ENCODE measurements at regions not wholly inside any gene's neighbourhood (a gene's known extent, or its start where the extent isn't known, plus 50 kb on each side); places are given as distances from the start of the nearest gene placed in this dataset.

DNA sequence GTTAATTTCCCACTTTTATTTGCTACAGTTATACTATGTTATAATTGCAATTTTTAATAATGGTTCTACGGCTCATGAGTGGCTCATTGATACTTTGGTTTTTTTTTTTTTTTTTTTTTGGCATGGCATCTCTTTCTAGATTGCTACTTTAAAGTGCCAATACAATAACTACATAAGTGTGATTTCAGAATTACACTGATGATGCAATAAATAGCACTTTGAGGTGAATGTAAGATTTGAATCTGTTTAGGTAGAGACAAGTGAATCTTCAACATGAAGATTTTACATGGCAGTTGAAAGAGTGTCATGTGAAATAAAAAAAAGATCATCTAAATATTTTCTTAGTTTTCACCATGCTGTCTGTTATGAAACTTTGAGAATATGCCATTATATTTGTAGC, 75.7 kb downstream of the KBTBD8 start:
- no TSS peak for BruUV-seq (replicated peaks)
- Histone ChIP-seq H3K79me2 (ENCODE audit: insufficient read depth, low read depth, low read length) (no peaks in the 10 kb centered on the region), H3K27ac (ENCODE audit: low read depth, low read length, poor library complexity, severe bottlenecking) (no peak overlapping the region), H3K36me3 (ENCODE audit: insufficient read depth, low read length) (no peaks in the 10 kb centered on the region), H3K9me3 (ENCODE audit: low read length) (no peaks in the 10 kb centered on the region), H2AFZ (ENCODE audit: low read length) (no peak overlapping the region), H3K4me2 (ENCODE audit: low read length) (no peak overlapping the region), H3K4me3 (ENCODE audit: low read depth, low read length, poor library complexity, severe bottlenecking) (no peak overlapping the region), H4K20me1 (ENCODE audit: insufficient read depth, low read length) (no peaks in the 10 kb centered on the region), H3K4me1 (ENCODE audit: insufficient read depth, low read length, poor library complexity, severe bottlenecking) (peaks cover 4% of the 10 kb centered on the region), H3K9me2 (ENCODE audit: insufficient read depth, low read length) (no peaks in the 10 kb centered on the region)
- ChIA-PET CTCF (ENCODE audit: unreplicated experiment) (no interaction called here), POLR2A (interaction anchor here (0.8 kb wide), 1 partner anchor 28 kb away, joined by 3 read pairs; no protein-coding TSS in a partner anchor)
- no peak for TF ChIP-seq EZH2phosphoT487 (IDR thresholded peaks at IDR 0.05; ENCODE audit: borderline replicate concordance, low read depth, low read length)
- TF ChIP-seq CTCF (conservative IDR thresholded peaks at IDR 0.05; ENCODE audit: low read length), result no peak
- DNase-seq (ENCODE audit: low spot score), result no peak
- intact Hi-C loops (cut with micrococcal nuclease; ENCODE audit: unreplicated experiment), result no loop called here

DNA sequence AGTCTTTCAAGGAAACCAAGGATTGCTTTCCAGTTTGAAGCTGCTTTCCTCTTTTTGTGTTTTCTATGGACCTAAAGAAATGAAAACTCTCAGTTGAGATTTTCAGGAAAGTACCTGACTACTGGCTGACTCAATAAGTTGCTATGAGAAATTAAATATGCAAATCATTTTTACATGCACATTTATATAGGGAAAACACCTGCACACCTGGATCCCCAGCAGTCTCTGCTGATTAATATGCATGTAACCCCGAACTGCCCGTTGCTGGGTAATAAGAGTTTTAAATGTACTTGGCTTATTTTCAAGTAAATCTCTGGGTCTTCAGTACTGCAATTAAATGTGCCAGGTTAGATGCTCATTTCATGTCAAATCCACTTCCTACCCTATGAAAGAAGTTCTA, 77.2 kb downstream of the KBTBD8 start:
- TF ChIP-seq EZH2phosphoT487 (IDR thresholded peaks at IDR 0.05; ENCODE audit: borderline replicate concordance, low read depth, low read length) (no peak), CTCF (conservative IDR thresholded peaks at IDR 0.05; ENCODE audit: low read length) (no peak)
- intact Hi-C loops (cut with micrococcal nuclease; ENCODE audit: unreplicated experiment), result no loop called here
- no peak overlapping the region; the same call in 1 of the 2 replicates for H2AFZ ChIP-seq (ENCODE audit: low read length)
- no peaks in the 10 kb centered on the region for H3K9me2 ChIP-seq (ENCODE audit: insufficient read depth, low read length)
- no peak for DNase-seq (ENCODE audit: low spot score)
- no peaks in the 10 kb centered on the region for H3K4me1 ChIP-seq (ENCODE audit: insufficient read depth, low read length, poor library complexity, severe bottlenecking)
- no peak overlapping the region for H3K4me3 ChIP-seq (ENCODE audit: low read depth, low read length, poor library complexity, severe bottlenecking)
- H3K9me3 ChIP-seq (ENCODE audit: low read length), result no peaks in the 10 kb centered on the region
- H3K27ac ChIP-seq (ENCODE audit: low read depth, low read length, poor library complexity, severe bottlenecking), result no peak overlapping the region
- no peaks in the 10 kb centered on the region for H4K20me1 ChIP-seq (ENCODE audit: insufficient read depth, low read length)
- no peaks in the 10 kb centered on the region for H3K79me2 ChIP-seq (ENCODE audit: insufficient read depth, low read depth, low read length)
- no peaks in the 10 kb centered on the region for H3K36me3 ChIP-seq (ENCODE audit: insufficient read depth, low read length)
- POLR2A ChIA-PET, result interaction anchor here (0.6 to 1.0 kb wide), 2 partner anchors 27 to 241 kb away, joined by 3 read pairs; no protein-coding TSS in a partner anchor
- no peak overlapping the region for H3K4me2 ChIP-seq (ENCODE audit: low read length)
- CTCF ChIA-PET (ENCODE audit: unreplicated experiment), result no interaction called here
- BruUV-seq (replicated peaks), result no TSS peak

DNA sequence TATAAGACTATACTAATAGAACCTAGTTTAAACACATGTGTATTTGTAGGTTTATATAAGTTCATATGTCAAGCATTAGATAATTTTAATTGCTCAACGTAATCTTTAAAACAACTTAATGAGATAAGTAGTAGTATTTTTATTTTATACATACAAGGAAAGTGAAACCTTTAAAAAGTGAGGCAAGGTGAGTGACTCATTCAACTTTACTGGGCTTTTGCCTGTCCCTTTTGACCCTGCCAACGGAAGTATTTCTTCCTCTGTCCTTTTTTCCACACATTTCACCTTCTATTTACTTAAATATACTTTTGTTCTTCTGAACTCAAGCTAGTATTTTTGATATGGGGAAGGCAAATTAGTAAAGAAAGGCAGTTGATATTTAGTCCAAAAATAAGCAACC, 78.5 kb downstream of the KBTBD8 start:
- H3K79me2 ChIP-seq (ENCODE audit: insufficient read depth, low read depth, low read length), result no peaks in the 10 kb centered on the region
- H3K36me3 ChIP-seq (ENCODE audit: insufficient read depth, low read length), result no peaks in the 10 kb centered on the region
- ChIA-PET CTCF (ENCODE audit: unreplicated experiment) (no interaction called here), POLR2A (interaction anchor here (1.2 kb wide), 1 partner anchor 16 kb away, joined by 5 read pairs; no protein-coding TSS in a partner anchor)
- TF ChIP-seq CTCF (conservative IDR thresholded peaks at IDR 0.05; ENCODE audit: low read length), result no peak
- no peak for TF ChIP-seq EZH2phosphoT487 (IDR thresholded peaks at IDR 0.05; ENCODE audit: borderline replicate concordance, low read depth, low read length)
- H2AFZ ChIP-seq (ENCODE audit: low read length), result no peak overlapping the region
- peaks cover under 1% of the 10 kb centered on the region; the same call in 1 of the 2 replicates for H3K9me3 ChIP-seq (ENCODE audit: low read length)
- intact Hi-C loops (cut with micrococcal nuclease; ENCODE audit: unreplicated experiment), result no loop called here
- BruUV-seq (replicated peaks), result no TSS peak
- no peaks in the 10 kb centered on the region for H4K20me1 ChIP-seq (ENCODE audit: insufficient read depth, low read length)
- H3K27ac ChIP-seq (ENCODE audit: low read depth, low read length, poor library complexity, severe bottlenecking), result no peak overlapping the region
- H3K4me2 ChIP-seq (ENCODE audit: low read length), result no peak overlapping the region
- H3K4me1 ChIP-seq (ENCODE audit: insufficient read depth, low read length, poor library complexity, severe bottlenecking), result no peaks in the 10 kb centered on the region
- DNase-seq (ENCODE audit: low spot score), result no peak
- no peaks in the 10 kb centered on the region for H3K9me2 ChIP-seq (ENCODE audit: insufficient read depth, low read length)
- no peak overlapping the region for H3K4me3 ChIP-seq (ENCODE audit: low read depth, low read length, poor library complexity, severe bottlenecking)
